ENCODE measurements at regions not wholly inside any gene's neighbourhood (a gene's known extent, or its start where the extent isn't known, plus 50 kb on each side); places are given as distances from the start of the nearest gene placed in this dataset.
"Not testable (repeated sequence)": the region's sequence is repeated elsewhere in the genome, so short reads cannot be mapped to it uniquely, and the experiment has no call there.

DNA sequence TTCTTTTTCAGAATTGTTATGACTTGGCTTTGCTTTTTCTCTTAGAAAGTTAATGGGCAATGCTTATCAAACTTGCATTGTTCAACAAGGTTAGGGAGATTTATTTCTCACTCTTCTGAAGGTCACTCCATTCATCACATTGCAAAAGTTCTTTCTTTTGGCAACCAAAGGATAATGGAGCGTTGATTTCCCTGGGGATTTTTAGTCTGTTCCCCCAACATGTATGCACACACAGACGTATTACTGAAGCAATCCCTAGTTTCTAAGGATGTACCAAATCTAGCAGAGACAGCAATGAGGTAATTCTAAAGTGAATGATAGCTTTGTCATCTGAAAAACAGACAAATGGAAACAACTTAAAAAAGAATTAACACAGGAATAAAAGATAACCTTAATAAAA is 349.1 kb downstream of the NYAP2 start:
- in situ Hi-C loops (cut with MboI; ENCODE audit: low pct_unique_long_range_greater_than_20kb in 2 of 9, low sequenced_read_pairs in 9 of 9, unreplicated experiment in 9 of 9): no loop called here
- Histone ChIP-seq H3K4me1 (replicated peaks in 1 of 2) (no peaks in the 10 kb centered on the region), H3K4me3 (no peak overlapping the region), H3K27ac (no peak overlapping the region)
- peak in 4 of 8 experiments; percentile 22 to 80 (median 66) for ATAC-seq (replicated peaks in 6 of 8)
- WGBS, 10 experiments: 0 to 100% (median 56%) methylated on average over 1 to 2 of the region's 2 CpGs; no CpG with 5 or more reads in 1 of the 10 experiments

DNA sequence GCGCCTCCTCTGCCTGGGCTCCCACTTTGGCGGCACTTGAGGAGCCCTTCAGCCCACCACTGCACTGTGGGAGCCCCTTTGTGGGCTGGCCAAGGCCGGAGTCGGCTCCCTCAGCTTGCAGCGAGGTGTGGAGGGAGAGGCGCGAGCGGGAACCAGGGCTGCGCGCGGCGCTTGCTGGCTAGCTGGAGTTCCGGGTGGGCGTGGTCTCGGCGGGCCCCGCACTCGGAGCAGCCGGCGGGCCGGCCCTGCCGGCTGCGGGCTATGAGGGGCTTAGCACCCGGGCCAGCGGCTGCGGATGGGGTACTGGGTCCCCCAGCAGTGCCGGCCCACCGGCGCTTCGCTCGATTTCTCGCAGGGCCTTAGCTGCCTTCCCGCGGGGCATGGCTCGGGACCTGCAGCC is 344.5 kb downstream of the NYAP2 start:
- H3K27ac ChIP-seq; H3K4me1 ChIP-seq (replicated peaks in 1 of 2); ATAC-seq (replicated peaks in 6 of 8); in situ Hi-C loops (cut with MboI; ENCODE audit: low pct_unique_long_range_greater_than_20kb in 2 of 9, low sequenced_read_pairs in 9 of 9, unreplicated experiment in 9 of 9); H3K4me3 ChIP-seq: not testable (repeated sequence)
- WGBS, 10 experiments: 80 to 100% (median 88%) methylated on average over 1 to 19 of the region's 35 CpGs; no CpG with 5 or more reads in 7 of the 10 experiments

DNA sequence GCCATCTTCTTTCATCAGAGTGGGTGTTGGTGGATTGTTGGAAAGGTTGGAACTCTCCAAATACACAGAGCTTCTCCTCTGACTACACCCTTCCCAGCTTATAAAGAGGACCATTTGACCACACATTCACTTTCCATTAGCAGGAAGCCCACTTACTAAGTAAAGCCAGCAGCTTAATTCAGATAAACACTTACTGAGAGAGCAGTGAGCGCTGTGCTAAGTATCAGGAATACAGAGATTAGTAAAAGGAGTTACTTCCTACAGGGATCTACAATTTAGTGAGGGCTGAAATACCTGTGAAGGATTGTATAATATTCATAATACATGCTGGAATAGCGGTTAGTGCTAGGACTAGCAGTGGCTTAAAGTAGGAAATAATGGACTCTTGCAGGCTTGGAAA is 343.0 kb downstream of the NYAP2 start:
- 80 to 100% (median 93%) methylated on average over 1 to 2 of the region's 2 CpGs; no CpG with 5 or more reads in 2 of the 10 experiments for WGBS, 10 experiments
- no peak overlapping the region for H3K27ac ChIP-seq
- no peak overlapping the region for H3K4me3 ChIP-seq
- ATAC-seq (replicated peaks in 6 of 8): no peak
- in situ Hi-C loops (cut with MboI; ENCODE audit: low pct_unique_long_range_greater_than_20kb in 2 of 9, low sequenced_read_pairs in 9 of 9, unreplicated experiment in 9 of 9): no loop called here
- H3K4me1 ChIP-seq (replicated peaks in 1 of 2): no peaks in the 10 kb centered on the region

DNA sequence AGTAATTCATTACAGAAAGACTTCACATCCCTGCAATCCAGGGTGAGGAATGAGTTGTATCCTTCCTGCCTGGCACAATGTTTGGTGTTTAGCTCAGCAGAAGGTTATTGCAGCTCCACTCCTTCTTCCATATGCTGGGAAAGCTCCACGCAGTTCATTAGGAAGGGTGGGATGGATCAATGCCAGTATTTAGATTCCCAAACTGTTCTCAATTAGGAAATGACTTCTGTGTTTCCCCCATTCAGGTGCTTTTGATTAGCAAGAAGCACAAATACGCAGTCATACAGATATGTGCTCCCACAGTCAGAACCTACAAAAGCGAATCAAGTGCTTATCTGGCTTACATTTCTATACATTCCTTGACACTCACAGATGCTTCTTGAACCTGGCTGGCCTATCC is 340.6 kb downstream of the NYAP2 start:
- Histone ChIP-seq H3K4me1 (replicated peaks in 1 of 2) (no peaks in the 10 kb centered on the region), H3K27ac (no peak overlapping the region), H3K4me3 (no peak overlapping the region)
- ATAC-seq (replicated peaks in 6 of 8): peak in 2 of 8 experiments; percentile 14 to 21
- WGBS, 10 experiments: 37 to 100% (median 88%) methylated on average over 1 to 3 of the region's 3 CpGs; no CpG with 5 or more reads in 2 of the 10 experiments
- in situ Hi-C loops (cut with MboI; ENCODE audit: low pct_unique_long_range_greater_than_20kb in 2 of 9, low sequenced_read_pairs in 9 of 9, unreplicated experiment in 9 of 9): no loop called here

GRCh38 chr2:225739328-225739727 is 339.8 kb downstream of the NYAP2 start:
- in situ Hi-C loops (cut with MboI; ENCODE audit: low pct_unique_long_range_greater_than_20kb in 2 of 9, low sequenced_read_pairs in 9 of 9, unreplicated experiment in 9 of 9): no loop called here
- no peak overlapping the region for H3K27ac ChIP-seq
- no peak for ATAC-seq (replicated peaks in 6 of 8)
- no peak overlapping the region for H3K4me3 ChIP-seq
- 88 to 100% (median 100%) methylated on average over 1 to 2 of the region's 2 CpGs; no CpG with 5 or more reads in 2 of the 10 experiments for WGBS, 10 experiments
- no peaks in the 10 kb centered on the region for H3K4me1 ChIP-seq (replicated peaks in 1 of 2)

- H3K27ac ChIP-seq: no peak overlapping the region
- no peak for ATAC-seq (replicated peaks in 6 of 8)
- in situ Hi-C loops (cut with MboI; ENCODE audit: low pct_unique_long_range_greater_than_20kb in 2 of 9, low sequenced_read_pairs in 9 of 9, unreplicated experiment in 9 of 9): no loop called here
- WGBS, 10 experiments: 75 to 88% (median 83%) methylated on average over 1 of the region's 1 CpG; no CpG with 5 or more reads in 3 of the 10 experiments
- H3K4me1 ChIP-seq (replicated peaks in 1 of 2): no peaks in the 10 kb centered on the region
- no peak overlapping the region for H3K4me3 ChIP-seq
These were observed 339.2 kb downstream of the NYAP2 start for GRCh38 chr2:225738735-225739134.

- ATAC-seq (replicated peaks in 6 of 8): peak in 3 of 8 experiments; percentile 37 to 38 (median 37)
- H3K4me3 ChIP-seq: no peak overlapping the region
- H3K27ac ChIP-seq: no peak overlapping the region
- H3K4me1 ChIP-seq (replicated peaks in 1 of 2): no peaks in the 10 kb centered on the region
- in situ Hi-C loops (cut with MboI; ENCODE audit: low pct_unique_long_range_greater_than_20kb in 2 of 9, low sequenced_read_pairs in 9 of 9, unreplicated experiment in 9 of 9): no loop called here
- WGBS, 10 experiments: 0 to 80% (median 56%) methylated on average over 1 of the region's 1 CpG
These were observed 338.0 kb downstream of the NYAP2 start for GRCh38 chr2:225737556-225737955.

GRCh38 chr2:225735844-225736243 is 336.3 kb downstream of the NYAP2 start:
- in situ Hi-C loops (cut with MboI; ENCODE audit: low pct_unique_long_range_greater_than_20kb in 2 of 9, low sequenced_read_pairs in 9 of 9, unreplicated experiment in 9 of 9): no loop called here
- no peak overlapping the region for H3K4me3 ChIP-seq
- ATAC-seq (replicated peaks in 6 of 8): peak in 3 of 8 experiments; percentile 25 to 69 (median 53)
- 0 to 100% (median 90%) methylated on average over 1 to 3 of the region's 3 CpGs; no CpG with 5 or more reads in 3 of the 10 experiments for WGBS, 10 experiments
- H3K4me1 ChIP-seq (replicated peaks in 1 of 2): no peaks in the 10 kb centered on the region
- no peak overlapping the region for H3K27ac ChIP-seq

DNA sequence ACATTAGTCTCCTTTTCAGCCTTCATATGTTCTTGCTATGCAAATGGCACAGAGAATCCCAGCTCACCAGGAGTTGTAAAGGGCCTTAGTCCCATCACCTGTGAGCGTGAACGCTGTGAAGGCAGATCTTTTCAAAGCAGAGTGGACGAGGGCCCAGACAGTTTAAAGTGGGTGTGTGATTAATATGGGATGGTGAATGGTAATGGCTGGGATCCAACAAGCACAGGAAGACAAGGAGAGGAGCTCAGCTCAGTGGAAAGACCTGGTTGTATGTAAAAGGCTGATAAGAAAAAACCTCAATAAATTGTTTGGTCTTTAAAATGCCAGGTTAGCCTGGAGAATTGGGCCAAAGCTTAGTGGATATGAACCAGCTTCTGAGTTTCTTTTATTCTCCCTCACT is 326.2 kb downstream of the NYAP2 start:
- WGBS, 10 experiments: 68 to 92% (median 79%) methylated on average over 2 to 3 of the region's 3 CpGs; no CpG with 5 or more reads in 3 of the 10 experiments
- no peaks in the 10 kb centered on the region for H3K4me1 ChIP-seq (replicated peaks in 1 of 2)
- H3K4me3 ChIP-seq: no peak overlapping the region
- peak in 1 of 8 experiments; percentile 52 for ATAC-seq (replicated peaks in 6 of 8)
- H3K27ac ChIP-seq: no peak overlapping the region
- in situ Hi-C loops (cut with MboI; ENCODE audit: low pct_unique_long_range_greater_than_20kb in 2 of 9, low sequenced_read_pairs in 9 of 9, unreplicated experiment in 9 of 9): no loop called here
